GM10266 (cell line): ENCODE measurements at regions not wholly inside any gene's neighbourhood (a gene's known extent, or its start where the extent isn't known, plus 50 kb on each side); places are given as distances from the start of the nearest gene placed in this dataset.
"Not testable (repeated sequence)": the region's sequence is repeated elsewhere in the genome, so short reads cannot be mapped to it uniquely, and the experiment has no call there.

ENCODE experiments used
- DNase-seq: peaks from one replicate; pipeline ENCODE4 v3.0.0; 2012; ENCODE audit errors: extremely low spot score
- CTCF ChIP-seq: IDR thresholded peaks from 2 replicates; pipeline ENCODE4 v1.5.1; 2012; ENCODE audit warnings: mild to moderate bottlenecking, low read depth; ENCODE audit not compliant: control insufficient read depth, insufficient read depth; ENCODE audit errors: missing control alignments

- no peak for DNase-seq
- TF ChIP-seq CTCF, result no peak
These were observed 50.3 kb upstream of the SNRK start for GRCh38 chr3:43236008-43236407.

- TF ChIP-seq CTCF, result no peak
- DNase-seq, result no peak
These were observed 53.3 kb upstream of the SNRK start for GRCh38 chr3:43233062-43233461.

GRCh38 chr3:43231276-43232000, 54.9 kb upstream of the SNRK start:
- TF ChIP-seq CTCF, result no peak
- DNase-seq, result no peak

DNA sequence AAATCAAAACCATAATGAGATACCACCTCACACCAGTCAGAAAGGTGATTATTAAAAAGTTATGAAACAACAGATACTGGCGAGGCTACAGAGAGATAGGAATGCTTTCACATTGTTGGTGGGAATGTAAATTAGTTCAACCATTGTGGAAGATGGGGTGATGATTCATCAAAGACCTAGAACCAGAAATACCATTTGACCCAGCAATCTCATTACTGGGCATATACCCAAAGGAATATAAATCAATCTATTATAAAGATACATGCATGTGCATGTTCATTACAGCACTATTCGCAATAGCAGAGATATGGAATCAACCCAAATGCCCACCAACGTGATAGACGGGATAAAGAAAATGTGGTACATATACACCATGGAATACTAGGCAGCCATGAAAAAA, 56.5 kb upstream of the SNRK start:
- not testable (repeated sequence) for DNase-seq

- DNase-seq, result not testable (repeated sequence)
These were observed 58.7 kb upstream of the SNRK start for GRCh38 chr3:43227685-43228084.

DNA sequence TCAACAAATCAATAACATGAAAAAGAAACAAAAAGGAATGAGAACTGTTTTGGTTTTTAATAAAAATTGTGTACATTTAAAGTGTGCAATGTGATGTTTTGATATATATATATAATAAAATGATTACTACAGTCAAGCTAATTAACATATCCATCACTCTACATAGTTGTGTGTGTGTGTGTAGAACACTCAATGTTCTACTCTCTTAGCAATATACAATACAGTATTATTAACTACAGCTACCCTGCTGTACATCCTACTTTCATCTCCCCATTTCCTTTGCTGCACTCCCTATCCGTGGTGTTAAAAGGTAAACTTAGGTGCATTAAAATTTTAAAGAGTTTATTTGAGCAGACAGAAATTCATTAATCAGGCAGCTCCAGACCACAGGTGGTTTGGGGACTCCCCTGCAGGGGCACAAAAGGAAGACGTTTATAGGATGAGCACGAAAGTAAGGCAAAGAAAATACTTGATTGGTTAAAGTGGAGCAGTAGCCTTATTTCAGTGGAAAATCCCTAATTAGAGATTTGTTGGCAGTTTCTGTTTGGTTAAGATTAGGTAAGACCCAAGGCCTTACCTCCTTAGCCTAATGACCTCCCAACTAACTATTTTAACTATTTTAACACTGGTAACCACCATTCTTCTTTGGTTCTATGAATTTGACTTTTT, 61.8 kb upstream of the SNRK start:
- no peak for DNase-seq
- TF ChIP-seq CTCF, result no peak

- no peak for DNase-seq
- TF ChIP-seq CTCF, result peak; percentile 24
These were observed 62.5 kb upstream of the SNRK start for GRCh38 chr3:43223670-43224364.

DNA sequence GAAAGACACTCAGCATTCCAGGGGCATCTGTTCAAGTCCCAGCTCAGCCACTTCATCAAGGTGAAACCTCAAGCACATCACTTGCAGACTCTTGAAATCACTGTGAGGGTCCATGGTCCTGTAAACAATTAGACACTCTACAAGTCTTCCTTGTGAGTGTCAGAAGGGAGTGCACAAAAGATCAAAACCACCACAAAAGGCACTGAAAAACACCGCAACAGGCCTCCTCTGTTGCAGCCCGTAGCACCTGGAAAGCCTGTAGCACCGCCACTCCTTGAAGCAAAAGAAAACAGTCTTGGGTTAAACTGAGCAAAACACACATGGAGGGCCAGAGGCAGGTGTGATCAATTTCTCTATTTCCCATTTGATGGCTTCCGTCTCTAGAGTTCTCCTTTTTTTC, 63.8 kb upstream of the SNRK start:
- DNase-seq, result no peak
- TF ChIP-seq CTCF, result no peak
